ENCODE measurements at regions not wholly inside any gene's neighbourhood (a gene's known extent, or its start where the extent isn't known, plus 50 kb on each side); places are given as distances from the start of the nearest gene placed in this dataset.

DNA sequence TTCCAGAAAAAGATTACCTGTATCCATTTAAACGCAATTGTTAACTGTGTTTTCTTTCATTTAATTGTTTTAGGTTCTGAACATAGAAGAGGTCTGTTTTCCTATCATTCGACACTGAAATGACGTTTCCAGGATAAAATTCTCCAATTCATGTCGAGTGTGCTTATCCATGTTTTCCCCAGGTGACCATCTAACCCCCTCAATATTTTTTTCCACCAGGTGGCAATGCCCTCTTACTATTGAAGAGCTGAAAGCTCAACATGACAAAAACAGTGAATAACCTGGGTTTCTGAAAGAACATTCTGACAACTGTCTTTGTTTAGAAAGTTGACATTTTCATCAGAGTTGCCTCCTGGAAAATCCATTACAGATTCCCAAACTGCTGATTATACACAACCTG lies 948.7 kb downstream of the KCNJ2 start:
- Histone ChIP-seq H3K4me2 (ENCODE audit: low read length) (no peak overlapping the region), H3K27ac (ENCODE audit: low read depth, low read length, poor library complexity, severe bottlenecking) (no peak overlapping the region), H4K20me1 (ENCODE audit: insufficient read depth, low read length) (no peaks in the 10 kb centered on the region), H3K9me3 (ENCODE audit: low read length) (no peaks in the 10 kb centered on the region), H3K36me3 (ENCODE audit: insufficient read depth, low read length) (no peaks in the 10 kb centered on the region), H3K27me3 (ENCODE audit: insufficient read depth, low read length) (no peaks in the 10 kb centered on the region), H3K79me2 (ENCODE audit: insufficient read depth, low read length) (no peaks in the 10 kb centered on the region), H2AFZ (ENCODE audit: low read length) (no peak overlapping the region), H3K9ac (ENCODE audit: low read length) (no peak overlapping the region), H3F3A (ENCODE audit: insufficient read depth, low read length) (no peaks in the 10 kb centered on the region), H3K4me3 (ENCODE audit: low read depth, low read length, poor library complexity, severe bottlenecking) (no peak overlapping the region), H3K9me2 (ENCODE audit: low read depth, low read length) (no peaks in the 10 kb centered on the region), H3K4me1 (ENCODE audit: insufficient read depth, low read length, severe bottlenecking) (no peaks in the 10 kb centered on the region)
- no peak for TF ChIP-seq EZH2 (IDR thresholded peaks at IDR 0.05; ENCODE audit: borderline replicate concordance, low read length)
- TF ChIP-seq, protein P1, sequence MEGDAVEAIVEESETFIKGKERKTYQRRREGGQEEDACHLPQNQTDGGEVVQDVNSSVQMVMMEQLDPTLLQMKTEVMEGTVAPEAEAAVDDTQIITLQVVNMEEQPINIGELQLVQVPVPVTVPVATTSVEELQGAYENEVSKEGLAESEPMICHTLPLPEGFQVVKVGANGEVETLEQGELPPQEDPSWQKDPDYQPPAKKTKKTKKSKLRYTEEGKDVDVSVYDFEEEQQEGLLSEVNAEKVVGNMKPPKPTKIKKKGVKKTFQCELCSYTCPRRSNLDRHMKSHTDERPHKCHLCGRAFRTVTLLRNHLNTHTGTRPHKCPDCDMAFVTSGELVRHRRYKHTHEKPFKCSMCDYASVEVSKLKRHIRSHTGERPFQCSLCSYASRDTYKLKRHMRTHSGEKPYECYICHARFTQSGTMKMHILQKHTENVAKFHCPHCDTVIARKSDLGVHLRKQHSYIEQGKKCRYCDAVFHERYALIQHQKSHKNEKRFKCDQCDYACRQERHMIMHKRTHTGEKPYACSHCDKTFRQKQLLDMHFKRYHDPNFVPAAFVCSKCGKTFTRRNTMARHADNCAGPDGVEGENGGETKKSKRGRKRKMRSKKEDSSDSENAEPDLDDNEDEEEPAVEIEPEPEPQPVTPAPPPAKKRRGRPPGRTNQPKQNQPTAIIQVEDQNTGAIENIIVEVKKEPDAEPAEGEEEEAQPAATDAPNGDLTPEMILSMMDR (IDR thresholded peaks at IDR 0.05; ENCODE audit: low read length), result no peak; the same call in 1 of the 2 replicates

DNA sequence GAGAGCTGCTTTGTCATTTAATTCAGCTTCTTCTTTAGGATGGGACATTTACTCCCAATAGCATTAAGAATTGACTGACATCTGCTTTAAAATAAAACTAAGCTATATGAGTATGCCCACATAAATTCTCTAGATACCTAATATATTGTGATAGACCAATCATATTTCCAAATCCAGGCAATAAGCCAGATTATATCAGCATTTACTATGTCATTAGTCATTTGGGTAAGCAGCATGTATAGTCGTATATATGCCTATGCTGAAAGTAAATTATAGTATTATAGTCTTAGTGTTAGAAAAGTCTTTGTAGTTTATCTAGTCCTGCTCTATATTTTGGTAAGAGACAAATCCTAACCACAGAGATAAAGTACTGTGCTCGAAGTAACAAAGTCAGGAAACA lies 958.1 kb downstream of the KCNJ2 start:
- H3K79me2 ChIP-seq (ENCODE audit: insufficient read depth, low read length), result no peaks in the 10 kb centered on the region
- no peaks in the 10 kb centered on the region for H3K9me2 ChIP-seq (ENCODE audit: low read depth, low read length)
- H3F3A ChIP-seq (ENCODE audit: insufficient read depth, low read length), result no peaks in the 10 kb centered on the region
- no peaks in the 10 kb centered on the region for H3K27me3 ChIP-seq (ENCODE audit: insufficient read depth, low read length)
- no peaks in the 10 kb centered on the region for H3K4me1 ChIP-seq (ENCODE audit: insufficient read depth, low read length, severe bottlenecking)
- no peaks in the 10 kb centered on the region for H4K20me1 ChIP-seq (ENCODE audit: insufficient read depth, low read length)
- no peaks in the 10 kb centered on the region for H3K9me3 ChIP-seq (ENCODE audit: low read length)
- H3K36me3 ChIP-seq (ENCODE audit: insufficient read depth, low read length), result no peaks in the 10 kb centered on the region
- H2AFZ ChIP-seq (ENCODE audit: low read length), result no peak overlapping the region
- no peak overlapping the region for H3K4me2 ChIP-seq (ENCODE audit: low read length)
- TF ChIP-seq, protein P1 (IDR thresholded peaks at IDR 0.05; ENCODE audit: low read length), result no peak
- TF ChIP-seq EZH2 (IDR thresholded peaks at IDR 0.05; ENCODE audit: borderline replicate concordance, low read length), result no peak
- no peak overlapping the region for H3K9ac ChIP-seq (ENCODE audit: low read length)
- no peak overlapping the region for H3K4me3 ChIP-seq (ENCODE audit: low read depth, low read length, poor library complexity, severe bottlenecking)
- H3K27ac ChIP-seq (ENCODE audit: low read depth, low read length, poor library complexity, severe bottlenecking), result no peak overlapping the region

DNA sequence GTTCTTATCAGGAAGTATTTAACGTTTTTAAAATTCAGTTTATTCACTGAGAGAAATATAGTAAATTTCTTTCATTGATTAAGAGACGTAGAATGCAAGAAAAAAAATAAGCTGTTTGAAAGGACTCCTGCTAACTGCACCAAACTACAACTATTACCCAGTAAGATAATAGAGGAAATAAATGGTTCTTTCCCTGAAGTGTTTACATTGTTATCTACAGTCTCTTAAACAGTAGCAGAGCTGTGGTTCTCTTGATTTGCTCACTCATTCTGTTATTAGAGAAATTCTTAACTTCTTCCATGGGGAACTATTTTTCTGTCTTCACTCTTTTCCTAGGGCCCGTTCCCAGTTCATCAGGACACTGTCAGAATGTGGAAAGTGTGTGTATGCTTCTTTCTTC lies 973.0 kb downstream of the KCNJ2 start:
- Histone ChIP-seq H3K9me2 (ENCODE audit: low read depth, low read length) (no peaks in the 10 kb centered on the region), H3K27me3 (ENCODE audit: insufficient read depth, low read length) (no peaks in the 10 kb centered on the region), H3K4me2 (ENCODE audit: low read length) (no peak overlapping the region), H3K79me2 (ENCODE audit: insufficient read depth, low read length) (no peaks in the 10 kb centered on the region), H2AFZ (ENCODE audit: low read length) (no peak overlapping the region), H3F3A (ENCODE audit: insufficient read depth, low read length) (no peaks in the 10 kb centered on the region), H3K9ac (ENCODE audit: low read length) (no peak overlapping the region), H3K9me3 (ENCODE audit: low read length) (no peaks in the 10 kb centered on the region), H3K36me3 (ENCODE audit: insufficient read depth, low read length) (no peaks in the 10 kb centered on the region), H3K27ac (ENCODE audit: low read depth, low read length, poor library complexity, severe bottlenecking) (no peak overlapping the region), H3K4me1 (ENCODE audit: insufficient read depth, low read length, severe bottlenecking) (no peaks in the 10 kb centered on the region), H3K4me3 (ENCODE audit: low read depth, low read length, poor library complexity, severe bottlenecking) (no peak overlapping the region), H4K20me1 (ENCODE audit: insufficient read depth, low read length) (no peaks in the 10 kb centered on the region)
- TF ChIP-seq, protein P1 (IDR thresholded peaks at IDR 0.05; ENCODE audit: low read length), result no peak
- TF ChIP-seq EZH2 (IDR thresholded peaks at IDR 0.05; ENCODE audit: borderline replicate concordance, low read length), result no peak

All from OCI-LY1 (cell line).